ENCODE measurements at regions not wholly inside any gene's neighbourhood (a gene's known extent, or its start where the extent isn't known, plus 50 kb on each side); places are given as distances from the start of the nearest gene placed in this dataset.

DNA sequence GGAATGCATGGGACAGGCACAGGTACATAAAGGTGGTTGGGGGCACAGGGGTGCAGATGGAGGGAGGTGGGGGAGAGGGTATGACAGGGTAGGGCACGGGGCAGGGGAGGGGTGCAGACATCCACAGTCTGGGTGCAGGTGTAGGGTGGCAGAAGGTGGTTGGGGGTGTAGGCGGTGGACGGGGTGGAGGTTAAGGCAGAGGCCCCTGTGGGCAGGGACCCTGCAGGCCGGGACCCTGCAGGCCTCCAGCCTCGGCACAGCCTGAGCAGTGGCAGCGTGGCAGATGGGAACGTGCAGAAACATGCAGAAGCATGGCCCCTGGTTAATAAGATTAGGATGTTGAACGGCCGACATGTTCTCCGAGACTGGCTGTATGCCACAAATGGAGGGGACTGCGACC, 115.2 kb downstream of the RBFOX3 start:
- no peak for DNase-seq (ENCODE audit: low read depth)
- TF ChIP-seq CTCF (IDR thresholded peaks at IDR 0.05; ENCODE audit: control insufficient read depth, insufficient read depth, low read depth, low read length, missing control alignments) = no peak
- no peak overlapping the region for H3K4me3 ChIP-seq (ENCODE audit: control insufficient read depth, low read depth, low read length)

DNA sequence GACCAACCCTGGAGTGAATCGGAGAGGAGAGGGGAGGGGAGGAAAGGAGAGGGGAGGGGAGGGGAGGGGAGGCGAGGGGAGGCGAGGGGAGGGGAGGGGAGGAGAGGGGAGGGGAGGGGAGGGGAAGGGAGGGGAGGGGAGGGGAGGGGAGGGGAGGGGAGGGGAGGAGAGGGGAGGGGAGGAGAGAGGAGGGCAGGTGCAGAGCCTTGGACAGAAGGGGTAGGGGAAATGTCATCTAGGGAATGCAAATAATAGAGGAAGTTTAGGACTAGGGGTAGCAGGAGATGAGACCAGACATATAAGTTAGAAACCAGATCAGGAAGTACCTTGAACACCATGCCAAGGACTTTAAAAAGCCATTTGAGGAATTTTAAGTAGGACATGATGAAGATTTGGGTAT, 119.8 kb downstream of the RBFOX3 start:
- H3K4me3 ChIP-seq (ENCODE audit: control insufficient read depth, low read depth, low read length) = no peak overlapping the region
- TF ChIP-seq CTCF (IDR thresholded peaks at IDR 0.05; ENCODE audit: control insufficient read depth, insufficient read depth, low read depth, low read length, missing control alignments) = no peak
- DNase-seq (ENCODE audit: low read depth) = no peak

DNA sequence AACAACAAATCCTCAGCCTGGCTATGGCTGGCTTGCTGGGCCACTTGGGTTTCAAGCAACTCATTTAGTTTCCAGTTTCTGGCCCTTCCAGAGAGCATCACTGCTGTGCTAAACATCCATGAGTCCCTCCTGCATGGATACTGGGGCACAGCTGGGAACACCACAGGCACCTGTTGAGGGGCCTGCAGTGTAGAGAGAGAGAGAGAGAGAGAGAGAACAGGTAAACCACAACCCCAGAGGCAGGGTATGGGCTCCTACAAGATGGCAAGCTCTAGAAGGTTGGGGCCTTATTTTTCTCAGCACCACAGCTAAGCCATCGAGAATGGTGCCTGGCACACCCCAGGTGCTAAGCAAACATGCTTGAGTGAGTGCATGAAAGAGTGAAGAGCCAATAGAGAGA, 120.3 kb downstream of the RBFOX3 start:
- TF ChIP-seq CTCF (IDR thresholded peaks at IDR 0.05; ENCODE audit: control insufficient read depth, insufficient read depth, low read depth, low read length, missing control alignments) = no peak
- no peak for DNase-seq (ENCODE audit: low read depth)
- H3K4me3 ChIP-seq (ENCODE audit: control insufficient read depth, low read depth, low read length) = no peak overlapping the region

DNA sequence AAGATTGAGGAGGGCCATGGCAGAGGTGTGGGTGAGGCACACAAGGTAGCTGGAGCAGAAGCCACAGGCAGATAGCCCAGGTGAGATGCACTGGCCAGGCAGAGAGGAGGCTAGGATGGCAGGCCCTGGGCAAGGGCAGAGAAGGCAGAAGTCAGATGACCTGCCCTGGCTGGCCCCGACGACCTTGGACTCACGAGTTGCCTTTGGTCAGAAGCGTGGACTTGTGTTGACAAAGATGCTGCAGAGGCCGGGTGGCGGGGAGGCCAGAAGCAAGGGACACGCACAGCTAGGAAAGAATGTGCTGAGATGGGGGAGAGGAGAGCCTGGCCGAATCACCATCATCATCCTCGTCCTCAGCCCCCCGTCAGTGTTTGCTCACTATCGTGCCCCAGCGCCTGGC, 123.7 kb downstream of the RBFOX3 start:
- TF ChIP-seq CTCF (IDR thresholded peaks at IDR 0.05; ENCODE audit: control insufficient read depth, insufficient read depth, low read depth, low read length, missing control alignments) = no peak
- H3K4me3 ChIP-seq (ENCODE audit: control insufficient read depth, low read depth, low read length) = no peak overlapping the region

GRCh38 chr17:79485991-79486390, 124.9 kb downstream of the RBFOX3 start:
- DNase-seq (ENCODE audit: low read depth) = no peak
- no peak overlapping the region for H3K4me3 ChIP-seq (ENCODE audit: control insufficient read depth, low read depth, low read length)
- no peak for TF ChIP-seq CTCF (IDR thresholded peaks at IDR 0.05; ENCODE audit: control insufficient read depth, insufficient read depth, low read depth, low read length, missing control alignments)

More for the DNA sequence above, 123.7 kb downstream of the RBFOX3 start:
- no peak for DNase-seq (ENCODE audit: low read depth)

DNA sequence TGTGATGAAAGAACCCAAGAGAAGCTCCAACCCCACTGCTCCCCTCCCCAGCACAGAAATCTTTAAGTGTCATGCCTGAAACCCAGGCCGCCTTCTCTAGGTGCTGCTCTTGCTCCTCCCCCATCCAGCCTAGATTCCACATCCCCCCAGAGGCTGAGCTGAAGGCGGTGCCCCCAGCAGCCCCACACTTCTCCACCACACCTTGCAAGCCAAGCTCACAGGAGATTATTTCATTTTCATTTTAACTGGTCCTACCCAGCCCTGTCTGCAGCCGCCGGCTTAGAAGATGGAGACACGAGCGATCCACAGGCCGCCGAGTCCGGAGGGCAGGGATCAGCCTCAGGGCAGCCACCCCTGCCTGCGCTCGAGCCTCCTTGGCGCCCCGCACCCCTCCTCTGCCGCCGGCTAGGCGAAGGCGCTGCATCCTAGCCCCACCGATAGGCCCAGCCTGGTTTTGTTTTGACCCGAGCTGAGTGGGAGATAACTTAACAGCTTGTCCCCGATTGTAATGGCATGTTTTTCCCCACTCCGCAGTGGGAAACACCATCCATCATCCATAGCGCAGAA, 125.3 kb downstream of the RBFOX3 start:
- H3K4me3 ChIP-seq (ENCODE audit: control insufficient read depth, low read depth, low read length) = no peak overlapping the region
- DNase-seq (ENCODE audit: low read depth) = no peak
- no peak for TF ChIP-seq CTCF (IDR thresholded peaks at IDR 0.05; ENCODE audit: control insufficient read depth, insufficient read depth, low read depth, low read length, missing control alignments)

Measured in AG09309 (cell line).